Ovary (tissue), 3 donors: ENCODE measurements at regions not wholly inside any gene's neighbourhood (a gene's known extent, or its start where the extent isn't known, plus 50 kb on each side); places are given as distances from the start of the nearest gene placed in this dataset.
"Not testable (repeated sequence)": the region's sequence is repeated elsewhere in the genome, so short reads cannot be mapped to it uniquely, and the experiment has no call there.

ENCODE experiments used
- POLR2A ChIP-seq: fragments of 450-650 bp; IDR thresholded peaks from one replicate; pipeline ENCODE4 v1.6.1; 2017; ENCODE audit warnings: antibody characterized with exemption, mild to moderate bottlenecking, moderate library complexity
- TF ChIP-seq, protein P1 (sequence below), 3 donors: fragments of 450-650 bp in 2 of 3; fragments of 200-600 bp in 1 of 3; IDR thresholded peaks; one replicate each; pipeline versions ENCODE4 v1.5.1 to v1.8.0; 2016 to 2022; ENCODE audit warnings: antibody characterized with exemption in 3 of 3, mild to moderate bottlenecking in 1 of 3
- donor health status: DM: no; HTN: no; CAD: no.

DNA sequence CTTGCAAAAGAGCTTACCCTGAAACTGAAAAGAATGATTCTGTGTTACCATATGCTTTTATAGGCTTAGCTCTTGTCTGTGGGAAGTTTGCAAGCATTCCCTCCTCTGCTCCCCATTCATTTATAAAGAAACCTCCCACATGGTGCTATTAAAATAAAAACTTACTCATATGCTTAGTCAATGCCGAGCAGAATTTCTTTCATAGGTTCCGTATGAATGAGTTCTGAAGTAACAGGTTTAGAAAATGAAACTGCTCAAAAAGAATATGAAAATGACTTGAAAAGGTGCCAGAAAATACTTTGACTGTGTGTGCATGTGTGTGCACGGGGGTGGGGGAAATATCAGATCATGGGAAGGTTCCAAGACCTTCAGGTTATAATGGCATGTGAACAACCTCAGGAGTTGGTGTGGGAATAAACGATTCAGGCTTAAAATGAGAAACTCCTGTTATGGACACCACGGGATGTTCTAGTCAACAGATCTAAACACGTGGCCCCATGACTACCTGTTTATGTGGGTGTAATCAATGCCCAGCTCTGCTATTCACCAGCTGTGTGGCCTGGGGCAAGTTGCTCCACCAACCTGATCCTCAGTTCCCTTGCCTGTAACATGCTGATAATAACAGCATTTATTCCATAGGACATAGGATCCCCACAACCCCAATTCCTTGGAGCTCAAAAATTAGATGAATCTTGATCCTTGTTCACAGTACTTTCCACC, 293.7 kb upstream of the PLGLB1 start:
- TF ChIP-seq, protein P1, sequence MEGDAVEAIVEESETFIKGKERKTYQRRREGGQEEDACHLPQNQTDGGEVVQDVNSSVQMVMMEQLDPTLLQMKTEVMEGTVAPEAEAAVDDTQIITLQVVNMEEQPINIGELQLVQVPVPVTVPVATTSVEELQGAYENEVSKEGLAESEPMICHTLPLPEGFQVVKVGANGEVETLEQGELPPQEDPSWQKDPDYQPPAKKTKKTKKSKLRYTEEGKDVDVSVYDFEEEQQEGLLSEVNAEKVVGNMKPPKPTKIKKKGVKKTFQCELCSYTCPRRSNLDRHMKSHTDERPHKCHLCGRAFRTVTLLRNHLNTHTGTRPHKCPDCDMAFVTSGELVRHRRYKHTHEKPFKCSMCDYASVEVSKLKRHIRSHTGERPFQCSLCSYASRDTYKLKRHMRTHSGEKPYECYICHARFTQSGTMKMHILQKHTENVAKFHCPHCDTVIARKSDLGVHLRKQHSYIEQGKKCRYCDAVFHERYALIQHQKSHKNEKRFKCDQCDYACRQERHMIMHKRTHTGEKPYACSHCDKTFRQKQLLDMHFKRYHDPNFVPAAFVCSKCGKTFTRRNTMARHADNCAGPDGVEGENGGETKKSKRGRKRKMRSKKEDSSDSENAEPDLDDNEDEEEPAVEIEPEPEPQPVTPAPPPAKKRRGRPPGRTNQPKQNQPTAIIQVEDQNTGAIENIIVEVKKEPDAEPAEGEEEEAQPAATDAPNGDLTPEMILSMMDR (IDR thresholded peaks at IDR 0.05) = not testable (repeated sequence)
- not testable (repeated sequence) for TF ChIP-seq POLR2A
